ENCODE measurements at regions not wholly inside any gene's neighbourhood (a gene's known extent, or its start where the extent isn't known, plus 50 kb on each side); places are given as distances from the start of the nearest gene placed in this dataset.

DNA sequence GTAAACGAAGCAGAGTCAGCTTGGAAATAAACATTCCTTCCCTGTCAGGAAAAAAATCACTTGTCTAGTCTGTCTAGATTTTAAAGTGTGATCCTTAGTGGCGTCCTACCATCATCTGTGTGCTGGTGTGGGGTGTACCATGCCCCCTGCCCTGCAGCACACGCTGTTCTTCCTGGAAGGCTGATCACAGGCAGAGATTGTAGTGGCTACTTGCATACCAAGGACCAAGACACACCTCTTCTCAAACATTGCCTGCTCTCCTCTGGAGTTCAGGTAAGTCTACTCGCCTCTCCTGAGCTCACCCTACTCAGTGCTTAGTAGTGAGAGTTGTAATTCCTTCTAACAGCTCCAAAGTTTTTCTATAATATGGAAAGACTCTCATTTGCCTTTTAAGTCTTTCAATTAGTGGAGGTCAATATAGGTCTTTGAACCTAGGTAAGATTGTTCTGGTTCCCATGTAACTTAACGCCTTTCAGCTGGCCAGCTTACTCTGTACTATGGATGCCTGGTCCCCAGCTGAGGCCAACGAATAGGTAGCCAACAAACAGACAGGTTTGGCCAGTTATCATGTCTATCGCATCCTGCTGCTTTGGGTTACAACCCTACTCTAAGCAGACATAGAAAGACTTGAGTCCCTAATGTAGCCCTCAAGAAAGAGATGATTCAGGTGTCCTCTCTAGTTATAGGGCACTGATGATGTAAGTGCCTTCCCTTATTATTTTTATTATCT, 55.4 kb downstream of the XCL1 start:
- Histone ChIP-seq H3K27ac (no peak overlapping the region), H3K4me2 (no peak overlapping the region), H3K4me3 (IDR thresholded peaks at IDR 0.05; ENCODE audit: insufficient read depth, low read depth, low read length) (no peak overlapping the region), H4K20me1 (ENCODE audit: insufficient read depth) (no peaks in the 10 kb centered on the region), H2AFZ (ENCODE audit: low read depth) (no peak overlapping the region), H3K4me1 (ENCODE audit: low read depth, poor library complexity, severe bottlenecking) (peaks cover 12% of the 10 kb centered on the region), H3K36me3 (ENCODE audit: insufficient read depth) (no peaks in the 10 kb centered on the region), H3K9ac (no peak overlapping the region), H3K79me2 (ENCODE audit: insufficient read depth, low read depth) (no peaks in the 10 kb centered on the region), H3K27me3 (ENCODE audit: insufficient read depth, low read depth) (no peaks in the 10 kb centered on the region)
- TF ChIP-seq, protein P1, sequence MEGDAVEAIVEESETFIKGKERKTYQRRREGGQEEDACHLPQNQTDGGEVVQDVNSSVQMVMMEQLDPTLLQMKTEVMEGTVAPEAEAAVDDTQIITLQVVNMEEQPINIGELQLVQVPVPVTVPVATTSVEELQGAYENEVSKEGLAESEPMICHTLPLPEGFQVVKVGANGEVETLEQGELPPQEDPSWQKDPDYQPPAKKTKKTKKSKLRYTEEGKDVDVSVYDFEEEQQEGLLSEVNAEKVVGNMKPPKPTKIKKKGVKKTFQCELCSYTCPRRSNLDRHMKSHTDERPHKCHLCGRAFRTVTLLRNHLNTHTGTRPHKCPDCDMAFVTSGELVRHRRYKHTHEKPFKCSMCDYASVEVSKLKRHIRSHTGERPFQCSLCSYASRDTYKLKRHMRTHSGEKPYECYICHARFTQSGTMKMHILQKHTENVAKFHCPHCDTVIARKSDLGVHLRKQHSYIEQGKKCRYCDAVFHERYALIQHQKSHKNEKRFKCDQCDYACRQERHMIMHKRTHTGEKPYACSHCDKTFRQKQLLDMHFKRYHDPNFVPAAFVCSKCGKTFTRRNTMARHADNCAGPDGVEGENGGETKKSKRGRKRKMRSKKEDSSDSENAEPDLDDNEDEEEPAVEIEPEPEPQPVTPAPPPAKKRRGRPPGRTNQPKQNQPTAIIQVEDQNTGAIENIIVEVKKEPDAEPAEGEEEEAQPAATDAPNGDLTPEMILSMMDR (conservative IDR thresholded peaks at IDR 0.05; ENCODE audit: low read depth, low read length), result no peak

DNA sequence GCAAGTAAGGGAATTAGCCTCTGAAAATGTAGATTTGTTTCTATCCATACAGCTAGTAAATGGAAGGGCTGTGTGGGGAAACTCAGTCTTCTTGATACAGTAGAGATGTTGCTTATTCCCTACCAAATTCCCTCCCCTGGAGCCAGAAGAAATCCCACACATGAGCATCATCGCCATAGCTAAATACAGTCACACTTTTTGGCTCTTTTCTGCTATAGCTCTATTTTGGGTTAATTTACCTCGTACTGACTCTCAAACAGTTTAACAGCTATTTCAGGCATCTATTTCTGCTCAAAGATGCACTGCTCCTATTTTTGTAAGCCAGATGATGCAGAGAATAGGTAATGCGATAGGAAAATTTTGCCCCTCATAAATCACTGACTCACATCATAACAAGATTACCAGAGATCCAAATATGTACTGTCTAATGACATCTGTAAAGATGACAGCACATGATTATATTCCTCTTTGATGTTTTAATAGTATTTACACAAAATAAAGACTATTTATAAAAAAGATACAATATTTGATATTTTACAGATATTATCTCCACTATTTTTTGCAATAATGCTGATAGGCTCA, 58.6 kb downstream of the XCL1 start:
- H3K27me3 ChIP-seq (ENCODE audit: insufficient read depth, low read depth), result no peaks in the 10 kb centered on the region
- no peak overlapping the region for H3K4me2 ChIP-seq
- H3K4me1 ChIP-seq (ENCODE audit: low read depth, poor library complexity, severe bottlenecking), result peaks cover 17% of the 10 kb centered on the region
- no peaks in the 10 kb centered on the region for H4K20me1 ChIP-seq (ENCODE audit: insufficient read depth)
- no peak overlapping the region for H3K4me3 ChIP-seq (IDR thresholded peaks at IDR 0.05; ENCODE audit: insufficient read depth, low read depth, low read length)
- no peaks in the 10 kb centered on the region for H3K36me3 ChIP-seq (ENCODE audit: insufficient read depth)
- H3K27ac ChIP-seq, result no peak overlapping the region
- H2AFZ ChIP-seq (ENCODE audit: low read depth), result no peak overlapping the region
- TF ChIP-seq, protein P1 (conservative IDR thresholded peaks at IDR 0.05; ENCODE audit: low read depth, low read length), result no peak
- no peaks in the 10 kb centered on the region for H3K79me2 ChIP-seq (ENCODE audit: insufficient read depth, low read depth)
- no peak overlapping the region for H3K9ac ChIP-seq

DNA sequence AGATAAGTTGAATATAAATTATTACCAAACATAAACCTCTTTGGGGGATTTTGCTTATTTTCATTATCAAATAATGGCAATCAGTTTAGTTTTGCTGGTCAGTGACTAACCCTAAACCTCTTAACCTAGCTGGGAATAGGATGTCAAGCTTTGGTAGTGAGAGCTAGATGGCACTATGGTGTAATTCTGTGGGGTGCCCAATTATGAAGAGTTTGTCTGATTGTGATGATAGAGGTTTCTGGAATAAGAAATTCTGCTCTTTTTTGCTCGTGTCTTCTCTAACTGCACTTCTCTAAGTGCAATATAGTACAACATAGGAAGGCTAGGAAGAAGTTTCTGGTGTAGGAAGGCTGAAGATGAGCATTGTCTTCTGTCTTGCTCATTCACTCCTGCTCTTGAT, 59.8 kb downstream of the XCL1 start:
- peak overlapping the region; percentile 55 for H3K4me2 ChIP-seq
- H3K79me2 ChIP-seq (ENCODE audit: insufficient read depth, low read depth), result no peaks in the 10 kb centered on the region
- H3K36me3 ChIP-seq (ENCODE audit: insufficient read depth), result no peaks in the 10 kb centered on the region
- H3K4me3 ChIP-seq (IDR thresholded peaks at IDR 0.05; ENCODE audit: insufficient read depth, low read depth, low read length), result peak overlapping the region; percentile 59
- TF ChIP-seq, protein P1 (conservative IDR thresholded peaks at IDR 0.05; ENCODE audit: low read depth, low read length), result no peak
- peaks cover 17% of the 10 kb centered on the region for H3K4me1 ChIP-seq (ENCODE audit: low read depth, poor library complexity, severe bottlenecking)
- no peaks in the 10 kb centered on the region for H3K27me3 ChIP-seq (ENCODE audit: insufficient read depth, low read depth)
- peak overlapping the region; percentile 45 for H2AFZ ChIP-seq (ENCODE audit: low read depth)
- H4K20me1 ChIP-seq (ENCODE audit: insufficient read depth), result no peaks in the 10 kb centered on the region
- peak overlapping the region; percentile 35; the same call in 1 of the 2 replicates for H3K27ac ChIP-seq
- H3K9ac ChIP-seq, result no peak overlapping the region

DNA sequence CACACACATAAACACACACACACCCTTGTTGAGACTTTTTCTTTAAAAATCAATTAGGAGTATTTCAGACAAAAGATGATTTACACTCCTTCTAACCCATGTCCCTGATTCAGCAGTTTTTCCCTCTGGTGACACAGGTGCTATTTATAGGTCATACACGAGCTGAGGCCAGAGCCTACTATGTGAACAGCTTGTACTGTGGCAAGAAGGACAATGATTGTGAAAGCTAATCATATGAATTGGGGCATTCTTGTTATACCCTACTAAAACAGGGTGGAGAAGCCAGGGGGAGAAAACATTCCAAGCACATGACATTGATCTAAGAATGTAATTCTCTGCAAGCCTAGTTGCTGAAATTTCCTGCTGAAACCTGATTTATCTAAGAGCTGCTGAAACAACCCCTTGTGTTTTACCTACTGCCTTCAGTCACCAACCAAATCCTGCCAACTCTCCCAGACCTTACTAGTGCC, 60.3 kb downstream of the XCL1 start:
- H3K27ac ChIP-seq, result peak overlapping the region; percentile 35; the same call in 1 of the 2 replicates

More for the DNA sequence above, 60.3 kb downstream of the XCL1 start:
- no peaks in the 10 kb centered on the region for H3K27me3 ChIP-seq (ENCODE audit: insufficient read depth, low read depth)
- no peaks in the 10 kb centered on the region for H3K79me2 ChIP-seq (ENCODE audit: insufficient read depth, low read depth)
- H3K4me2 ChIP-seq, result peak overlapping the region; percentile 55
- TF ChIP-seq, protein P1 (conservative IDR thresholded peaks at IDR 0.05; ENCODE audit: low read depth, low read length), result no peak
- H3K36me3 ChIP-seq (ENCODE audit: insufficient read depth), result no peaks in the 10 kb centered on the region
- peaks cover 17% of the 10 kb centered on the region for H3K4me1 ChIP-seq (ENCODE audit: low read depth, poor library complexity, severe bottlenecking)
- H3K9ac ChIP-seq, result no peak overlapping the region
- no peaks in the 10 kb centered on the region for H4K20me1 ChIP-seq (ENCODE audit: insufficient read depth)
- H2AFZ ChIP-seq (ENCODE audit: low read depth), result peak overlapping the region; percentile 45
- peak overlapping the region; percentile 59 for H3K4me3 ChIP-seq (IDR thresholded peaks at IDR 0.05; ENCODE audit: insufficient read depth, low read depth, low read length)
